K562 (cell line): ENCODE measurements at regions not wholly inside any gene's neighbourhood (a gene's known extent, or its start where the extent isn't known, plus 50 kb on each side); places are given as distances from the start of the nearest gene placed in this dataset.

ENCODE experiments used
- ATAC-seq: fragments of 200-7000 bp; cut with Tn5 transposase; 3 replicates; pipeline ENCODE4 v1.9.1; 2020; ENCODE audit warnings: moderate library complexity
- BruUV-seq: library from RNA; stranded (reverse); fragments of 400-500 nt; replicated peaks from 2 replicates; lab custom pipeline; 2021; lab: Mats Ljungman, UMichigan
- CTCF ChIA-PET: fragments of 300-600 bp; formaldehyde crosslinking; extraction: SDS; loops from one replicate; lab custom pipeline; 2021; ENCODE audit warnings: low intra/inter-chr PET ratio; lab: Yijun Ruan, JAX
- POLR2A ChIA-PET: fragments of 300-600, 350-650 bp; sonication (Branson Sonifier 250); formaldehyde crosslinking; extraction: SDS; loops from one replicate; lab custom pipeline; 2021; ENCODE audit warnings: antibody characterized with exemption, inconsistent platforms; lab: Yijun Ruan, JAX
- DNase-seq, 4 experiments: peaks; one replicate each; pipeline versions ENCODE4 v3.0.0 to v3.0.0-alpha.2; 2011 to 2018; ENCODE audit warnings: low spot score in 3 of 4, mixed read lengths in 3 of 4; ENCODE audit errors: extremely low read depth in 1 of 4
- FAIRE-seq: peaks from 2 replicates; lab custom pipeline; 2011; peaks lifted over from hg19 to GRCh38; lab: Jason Lieb, UNC
- H2AFZ ChIP-seq: 2 replicates; pipeline ENCODE4 v1.6.0; 2011; ENCODE audit warnings: low read depth, low read length, control low read depth, inconsistent platforms
- H3K27ac ChIP-seq: fragments of 200-600 bp; 3 replicates; pipeline ENCODE4 v1.8.0; 2011; ENCODE audit warnings: low read depth, mild to moderate bottlenecking, control low read depth, inconsistent platforms, low read length, moderate library complexity, mixed read lengths; ENCODE audit errors: extremely low read depth
- H3K27me3 ChIP-seq, 2 experiments: fragments of 300-600 bp in 1 of 2; 2 replicates in 1 of 2; 3 replicates in 1 of 2; pipeline versions ENCODE4 v1.6.0 to v1.8.0; 2011; ENCODE audit warnings: inconsistent platforms in 2 of 2, low read length in 2 of 2, mild to moderate bottlenecking in 1 of 2, mixed read lengths in 1 of 2, moderate library complexity in 1 of 2; ENCODE audit not compliant: control insufficient read depth in 2 of 2, insufficient read depth in 2 of 2
- H3K36me3 ChIP-seq: fragments of 300-600 bp; 3 replicates; pipeline ENCODE4 v1.8.0; 2011; ENCODE audit warnings: mild to moderate bottlenecking, low read length, inconsistent platforms; ENCODE audit not compliant: control insufficient read depth, insufficient read depth
- H3K4me1 ChIP-seq, 2 experiments: fragments of 200-600 bp in 1 of 2; replicated peaks in 1 of 2; 2 replicates in 1 of 2; 3 replicates in 1 of 2; pipeline versions ENCODE4 v1.5.1 to v1.8.0; 2011; ENCODE audit warnings: inconsistent platforms in 2 of 2, low read length in 2 of 2, mild to moderate bottlenecking in 1 of 2, mixed read lengths in 1 of 2, moderate library complexity in 1 of 2; ENCODE audit not compliant: control insufficient read depth in 2 of 2, insufficient read depth in 2 of 2
- H3K4me2 ChIP-seq: 2 replicates; pipeline ENCODE4 v1.6.1; 2011; ENCODE audit warnings: low read length, control low read depth, inconsistent platforms, mixed read lengths; ENCODE audit not compliant: insufficient read depth
- H3K4me3 ChIP-seq: fragments of 200-600 bp; sonication (generic), shearing (Covaris generic); 2 replicates; pipeline ENCODE4 v1.5.1; 2016; ENCODE audit warnings: control low read depth, inconsistent platforms
- H3K79me2 ChIP-seq: fragments of 200-600 bp; 3 replicates; pipeline ENCODE4 v1.8.0; 2011; ENCODE audit warnings: low read length, inconsistent platforms; ENCODE audit not compliant: control insufficient read depth, insufficient read depth
- H3K9ac ChIP-seq, 2 experiments: 2 replicates each; pipeline versions ENCODE4 v1.6.0 to v1.6.1; 2011; ENCODE audit warnings: low read depth in 2 of 2, low read length in 2 of 2, control low read depth in 1 of 2, inconsistent platforms in 1 of 2, mild to moderate bottlenecking in 1 of 2, mixed read lengths in 1 of 2; ENCODE audit not compliant: insufficient read depth in 1 of 2
- H3K9me1 ChIP-seq: one replicate; pipeline ENCODE4 v1.6.0; 2011; ENCODE audit warnings: inconsistent platforms, mild to moderate bottlenecking, low read length, moderate library complexity; ENCODE audit not compliant: control insufficient read depth, insufficient read depth
- H3K9me3 ChIP-seq: replicated peaks from 2 replicates; pipeline ENCODE4 v1.5.1; 2011; ENCODE audit warnings: low read depth, low read length, inconsistent platforms; ENCODE audit not compliant: control insufficient read depth, insufficient read depth
- H4K20me1 ChIP-seq: replicated peaks from 2 replicates; pipeline ENCODE4 v1.6.1; 2011; ENCODE audit warnings: low read length, inconsistent platforms, mixed read lengths; ENCODE audit not compliant: control insufficient read depth, insufficient read depth
- FOXM1 ChIP-seq, 2 experiments: fragments of 450-650 bp in 1 of 2; sonication (generic) in 1 of 2; formaldehyde crosslinking in 1 of 2; IDR thresholded peaks; 2 replicates each; pipeline versions ENCODE4 v1.6.1 to v1.9.0; 2017 to 2022; ENCODE audit warnings: low read depth in 2 of 2, mild to moderate bottlenecking in 2 of 2, missing genetic modification reagents in 1 of 2, moderate library complexity in 1 of 2
- NCOR1 ChIP-seq: fragments of 450-650 bp; IDR thresholded peaks from 2 replicates; pipeline ENCODE4 v1.6.1; 2016; ENCODE audit warnings: mild to moderate bottlenecking, moderate library complexity
- SAFB2 ChIP-seq: fragments of 200-400 bp; formaldehyde crosslinking; IDR thresholded peaks from 2 replicates; pipeline ENCODE4 v1.6.1; 2018; ENCODE audit warnings: borderline replicate concordance, low read length, low read depth, moderate library complexity; ENCODE audit not compliant: severe bottlenecking
- ZBTB8A ChIP-seq: fragments of 450-650 bp; IDR thresholded peaks from 2 replicates; pipeline ENCODE4 v1.6.1; 2018; ENCODE audit warnings: mild to moderate bottlenecking, moderate library complexity; ENCODE audit not compliant: partially characterized antibody
- ZNF12 ChIP-seq: sonication (generic); formaldehyde crosslinking; IDR thresholded peaks from 2 replicates; pipeline ENCODE4 v1.4.0; 2020; ENCODE audit warnings: mild to moderate bottlenecking, missing genetic modification reagents
- WGBS: fragments of 100-300 bp; shearing (Covaris generic); methylation state at CpG from one replicate; pipeline ENCODE4 v1.1.6; 2016; ENCODE audit warnings: low coverage, mixed read lengths; ENCODE audit not compliant: insufficient coverage; ENCODE audit errors: missing lambda C conversion rate; 5-methylcytosine and 5-hydroxymethylcytosine counted together
- in situ Hi-C: fragments of 300-500 bp; cut with MboI; formaldehyde crosslinking; loops from 4 replicates; pipeline ENCODE4 v1.15.0; 2018; ENCODE audit warnings: inconsistent platforms, mixed read lengths
- intact Hi-C: fragments of 100-400 bp; cut with micrococcal nuclease; formaldehyde crosslinking; loops from 2 replicates; pipeline ENCODE4 v1.14.2; 2022
- TF ChIP-seq, protein P1 (sequence below): sonication (generic); formaldehyde crosslinking; IDR thresholded peaks from 2 replicates; pipeline ENCODE4 v1.8.0; 2022; ENCODE audit warnings: mild to moderate bottlenecking, low read depth, missing genetic modification reagents
- TF ChIP-seq, protein P2 (sequence below): fragments of 450-650 bp; IDR thresholded peaks from 2 replicates; pipeline ENCODE4 v1.6.1; 2016; ENCODE audit warnings: antibody characterized with exemption

DNA sequence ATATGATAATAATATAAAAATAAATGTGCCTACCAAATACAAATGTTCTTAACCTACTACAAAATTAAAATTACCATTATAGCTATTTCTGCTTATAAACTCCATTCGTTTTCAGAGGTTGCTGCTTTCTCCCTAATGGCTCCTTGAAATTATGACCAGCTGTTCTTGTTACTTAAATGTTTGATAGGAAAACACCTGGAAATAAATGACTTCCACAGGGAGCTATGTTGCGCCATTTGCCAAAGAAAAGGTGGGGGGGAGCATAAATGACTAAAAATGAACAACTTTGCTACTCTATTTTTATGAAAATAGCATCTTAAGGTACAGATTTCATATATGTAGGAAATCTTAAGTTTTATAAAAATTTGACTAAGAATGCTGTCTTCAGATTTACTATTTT lies 157.5 kb upstream of the MON1B start:
- ChIA-PET POLR2A (no interaction called here), CTCF (no interaction called here)
- no peak overlapping the region for H3K4me2 ChIP-seq
- H2AFZ ChIP-seq = no peak overlapping the region
- no peak for ATAC-seq
- no peak for FAIRE-seq
- intact Hi-C loops (no loop called here), in situ Hi-C loops (no loop called here)
- no peak for DNase-seq
- BruUV-seq = no TSS peak
- no peaks in the 10 kb centered on the region for H3K9me1 ChIP-seq
- no peaks in the 10 kb centered on the region for H3K9me3 ChIP-seq
- no peaks in the 10 kb centered on the region for H4K20me1 ChIP-seq
- 3% methylated on average over 2 of the region's 2 CpGs for WGBS
- H3K9ac ChIP-seq = no peak overlapping the region
- H3K27ac ChIP-seq = no peak overlapping the region
- no peaks in the 10 kb centered on the region for H3K36me3 ChIP-seq
- H3K79me2 ChIP-seq = no peaks in the 10 kb centered on the region
- H3K4me1 ChIP-seq = no peaks in the 10 kb centered on the region
- no peaks in the 10 kb centered on the region for H3K27me3 ChIP-seq
- TF ChIP-seq, protein P1, sequence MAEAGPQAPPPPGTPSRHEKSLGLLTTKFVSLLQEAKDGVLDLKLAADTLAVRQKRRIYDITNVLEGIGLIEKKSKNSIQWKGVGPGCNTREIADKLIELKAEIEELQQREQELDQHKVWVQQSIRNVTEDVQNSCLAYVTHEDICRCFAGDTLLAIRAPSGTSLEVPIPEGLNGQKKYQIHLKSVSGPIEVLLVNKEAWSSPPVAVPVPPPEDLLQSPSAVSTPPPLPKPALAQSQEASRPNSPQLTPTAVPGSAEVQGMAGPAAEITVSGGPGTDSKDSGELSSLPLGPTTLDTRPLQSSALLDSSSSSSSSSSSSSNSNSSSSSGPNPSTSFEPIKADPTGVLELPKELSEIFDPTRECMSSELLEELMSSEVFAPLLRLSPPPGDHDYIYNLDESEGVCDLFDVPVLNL (CRISPR knock-in tag) = no peak
- TF ChIP-seq ZBTB8A (no peak), NCOR1 (no peak), ZNF12 (CRISPR knock-in tag) (no peak), SAFB2 (no peak), FOXM1 (IDR thresholded peaks at IDR 0.05; ENCODE audit: low read depth) (no peak), FOXM1 (CRISPR knock-in tag; IDR thresholded peaks at IDR 0.05; ENCODE audit: low read depth) (no peak)
- TF ChIP-seq, protein P2, sequence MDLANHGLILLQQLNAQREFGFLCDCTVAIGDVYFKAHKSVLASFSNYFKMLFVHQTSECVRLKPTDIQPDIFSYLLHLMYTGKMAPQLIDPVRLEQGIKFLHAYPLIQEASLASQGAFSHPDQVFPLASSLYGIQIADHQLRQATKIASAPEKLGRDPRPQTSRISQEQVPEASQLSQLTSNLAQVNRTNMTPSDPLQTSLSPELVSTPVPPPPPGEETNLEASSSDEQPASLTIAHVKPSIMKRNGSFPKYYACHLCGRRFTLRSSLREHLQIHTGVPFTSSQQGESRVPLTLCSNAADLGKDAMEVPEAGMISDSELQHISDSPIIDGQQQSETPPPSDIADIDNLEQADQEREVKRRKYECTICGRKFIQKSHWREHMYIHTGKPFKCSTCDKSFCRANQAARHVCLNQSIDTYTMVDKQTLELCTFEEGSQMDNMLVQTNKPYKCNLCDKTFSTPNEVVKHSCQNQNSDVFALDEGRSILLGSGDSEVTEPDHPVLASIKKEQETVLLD = no peak
- no peak overlapping the region for H3K4me3 ChIP-seq
